ENCODE measurements at regions not wholly inside any gene's neighbourhood (a gene's known extent, or its start where the extent isn't known, plus 50 kb on each side); places are given as distances from the start of the nearest gene placed in this dataset.

GRCh38 chr6:100126790-100127484 is 132.9 kb upstream of the MCHR2 start:
- no peak for DNase-seq
- Histone ChIP-seq H3K27ac (ENCODE audit: low read length, poor library complexity, severe bottlenecking) (no peak overlapping the region), H3K14ac (ENCODE audit: low read length in 2 of 2) (no peak overlapping the region), H2BK120ac (ENCODE audit: low read depth, low read length) (no peak overlapping the region), H2AFZ (ENCODE audit: low read depth, low read length) (no peak overlapping the region), H2BK12ac (ENCODE audit: low read length in 2 of 2) (no peak overlapping the region), H3K9me3 (ENCODE audit: control insufficient read depth, low read length) (peaks cover 35% of the 10 kb centered on the region), H2BK15ac (ENCODE audit: low read depth, poor library complexity, severe bottlenecking) (no peak overlapping the region), H3K4me2 (ENCODE audit: low read length, poor library complexity, severe bottlenecking) (no peak overlapping the region), H3K4me3 (ENCODE audit: insufficient read depth in 1 of 2, low read depth in 1 of 2, low read length in 2 of 2) (no peak overlapping the region), H3K4me1 (ENCODE audit: control insufficient read depth, insufficient read depth, low read depth, low read length) (no peaks in the 10 kb centered on the region), H3K4ac (ENCODE audit: low read depth in 1 of 2, low read length in 2 of 2) (no peak overlapping the region), H3K27me3 (ENCODE audit: control insufficient read depth in 1 of 2, insufficient read depth in 1 of 2, low read length in 2 of 2) (no peaks in the 10 kb centered on the region), H4K8ac (ENCODE audit: low read length) (no peak overlapping the region), H3K79me1 (replicated peaks; ENCODE audit: low read length, poor library complexity, severe bottlenecking) (no peaks in the 10 kb centered on the region), H2AK5ac (ENCODE audit: low read length, severe bottlenecking) (no peak overlapping the region), H3K36me3 (ENCODE audit: control insufficient read depth in 1 of 2, insufficient read depth in 2 of 2, low read depth in 1 of 2, low read length in 2 of 2) (no peaks in the 10 kb centered on the region), H4K91ac (ENCODE audit: low read length) (no peak overlapping the region), H3K23ac (ENCODE audit: low read length in 2 of 2) (no peak overlapping the region), H3K9ac (ENCODE audit: low read length) (no peak overlapping the region), H2BK5ac (ENCODE audit: low read depth, low read length, poor library complexity, severe bottlenecking) (no peak overlapping the region), H3K18ac (ENCODE audit: low read depth in 1 of 2, low read length in 2 of 2) (no peak overlapping the region)
- WGBS, result 71% methylated on average over 4 of the region's 6 CpGs

- Histone ChIP-seq H3K14ac (ENCODE audit: low read length in 2 of 2) (no peak overlapping the region), H3K4ac (ENCODE audit: low read depth in 1 of 2, low read length in 2 of 2) (no peak overlapping the region)
- WGBS, result 80% methylated on average over 1 of the region's 2 CpGs
These were observed 128.0 kb upstream of the MCHR2 start for GRCh38 chr6:100121854-100122609.

GRCh38 chr6:100119261-100119660 is 125.2 kb upstream of the MCHR2 start:
- H3K14ac ChIP-seq (ENCODE audit: low read length in 2 of 2), result no peak overlapping the region
- WGBS, result 75% methylated on average over 4 of the region's 4 CpGs
- H2BK15ac ChIP-seq (ENCODE audit: low read depth, poor library complexity, severe bottlenecking), result no peak overlapping the region

More at GRCh38 chr6:100121854-100122609, 128.0 kb upstream of the MCHR2 start:
- Histone ChIP-seq H2AK5ac (ENCODE audit: low read length, severe bottlenecking) (no peak overlapping the region), H2BK5ac (ENCODE audit: low read depth, low read length, poor library complexity, severe bottlenecking) (no peak overlapping the region), H3K18ac (ENCODE audit: low read depth in 1 of 2, low read length in 2 of 2) (no peak overlapping the region), H3K27ac (ENCODE audit: low read length, poor library complexity, severe bottlenecking) (no peak overlapping the region), H3K27me3 (ENCODE audit: control insufficient read depth in 1 of 2, insufficient read depth in 1 of 2, low read length in 2 of 2) (no peaks in the 10 kb centered on the region), H2BK120ac (ENCODE audit: low read depth, low read length) (no peak overlapping the region), H2BK15ac (ENCODE audit: low read depth, poor library complexity, severe bottlenecking) (no peak overlapping the region), H2BK12ac (ENCODE audit: low read length in 2 of 2) (no peak overlapping the region), H3K23ac (ENCODE audit: low read length in 2 of 2) (no peak overlapping the region), H3K36me3 (ENCODE audit: control insufficient read depth in 1 of 2, insufficient read depth in 2 of 2, low read depth in 1 of 2, low read length in 2 of 2) (no peaks in the 10 kb centered on the region), H4K8ac (ENCODE audit: low read length) (no peak overlapping the region), H3K79me1 (replicated peaks; ENCODE audit: low read length, poor library complexity, severe bottlenecking) (no peaks in the 10 kb centered on the region), H3K4me3 (ENCODE audit: insufficient read depth in 1 of 2, low read depth in 1 of 2, low read length in 2 of 2) (no peak overlapping the region), H3K9ac (ENCODE audit: low read length) (no peak overlapping the region), H2AFZ (ENCODE audit: low read depth, low read length) (no peak overlapping the region), H3K4me1 (ENCODE audit: control insufficient read depth, insufficient read depth, low read depth, low read length) (no peaks in the 10 kb centered on the region), H3K4me2 (ENCODE audit: low read length, poor library complexity, severe bottlenecking) (no peak overlapping the region), H3K9me3 (ENCODE audit: control insufficient read depth, low read length) (no peaks in the 10 kb centered on the region), H4K91ac (ENCODE audit: low read length) (no peak overlapping the region)
- peak; percentile 14 for DNase-seq

GRCh38 chr6:100118301-100118700 is 124.3 kb upstream of the MCHR2 start:
- no peaks in the 10 kb centered on the region for H3K9me3 ChIP-seq (ENCODE audit: control insufficient read depth, low read length)
- H2BK5ac ChIP-seq (ENCODE audit: low read depth, low read length, poor library complexity, severe bottlenecking), result no peak overlapping the region
- H2BK15ac ChIP-seq (ENCODE audit: low read depth, poor library complexity, severe bottlenecking), result no peak overlapping the region
- H3K4me3 ChIP-seq (ENCODE audit: insufficient read depth in 1 of 2, low read depth in 1 of 2, low read length in 2 of 2), result no peak overlapping the region
- no peak overlapping the region for H2BK120ac ChIP-seq (ENCODE audit: low read depth, low read length)
- H3K27ac ChIP-seq (ENCODE audit: low read length, poor library complexity, severe bottlenecking), result no peak overlapping the region
- H2AK5ac ChIP-seq (ENCODE audit: low read length, severe bottlenecking), result no peak overlapping the region
- H3K18ac ChIP-seq (ENCODE audit: low read depth in 1 of 2, low read length in 2 of 2), result no peak overlapping the region
- H3K36me3 ChIP-seq (ENCODE audit: control insufficient read depth in 1 of 2, insufficient read depth in 2 of 2, low read depth in 1 of 2, low read length in 2 of 2), result no peaks in the 10 kb centered on the region
- H4K8ac ChIP-seq (ENCODE audit: low read length), result no peak overlapping the region
- H2BK12ac ChIP-seq (ENCODE audit: low read length in 2 of 2), result no peak overlapping the region
- H3K14ac ChIP-seq (ENCODE audit: low read length in 2 of 2), result no peak overlapping the region
- H3K79me1 ChIP-seq (replicated peaks; ENCODE audit: low read length, poor library complexity, severe bottlenecking), result no peaks in the 10 kb centered on the region
- peaks cover 0 to 11% of the 10 kb centered on the region in 2 experiments for H3K27me3 ChIP-seq (ENCODE audit: control insufficient read depth in 1 of 2, insufficient read depth in 1 of 2, low read length in 2 of 2)
- no peak overlapping the region for H3K4me2 ChIP-seq (ENCODE audit: low read length, poor library complexity, severe bottlenecking)
- no peaks in the 10 kb centered on the region for H3K4me1 ChIP-seq (ENCODE audit: control insufficient read depth, insufficient read depth, low read depth, low read length)
- no peak overlapping the region for H3K4ac ChIP-seq (ENCODE audit: low read depth in 1 of 2, low read length in 2 of 2)
- DNase-seq, result no peak
- H2AFZ ChIP-seq (ENCODE audit: low read depth, low read length), result no peak overlapping the region
- no peak overlapping the region for H3K9ac ChIP-seq (ENCODE audit: low read length)
- H4K91ac ChIP-seq (ENCODE audit: low read length), result no peak overlapping the region
- 96% methylated on average over 2 of the region's 2 CpGs for WGBS
- H3K23ac ChIP-seq (ENCODE audit: low read length in 2 of 2), result no peak overlapping the region

More at GRCh38 chr6:100119261-100119660, 125.2 kb upstream of the MCHR2 start:
- H3K18ac ChIP-seq (ENCODE audit: low read depth in 1 of 2, low read length in 2 of 2), result no peak overlapping the region
- H3K4me2 ChIP-seq (ENCODE audit: low read length, poor library complexity, severe bottlenecking), result no peak overlapping the region
- no peaks in the 10 kb centered on the region for H3K4me1 ChIP-seq (ENCODE audit: control insufficient read depth, insufficient read depth, low read depth, low read length)
- H3K23ac ChIP-seq (ENCODE audit: low read length in 2 of 2), result no peak overlapping the region
- H3K36me3 ChIP-seq (ENCODE audit: control insufficient read depth in 1 of 2, insufficient read depth in 2 of 2, low read depth in 1 of 2, low read length in 2 of 2), result no peaks in the 10 kb centered on the region
- H3K79me1 ChIP-seq (replicated peaks; ENCODE audit: low read length, poor library complexity, severe bottlenecking), result no peaks in the 10 kb centered on the region
- no peak overlapping the region for H2BK120ac ChIP-seq (ENCODE audit: low read depth, low read length)
- H2BK12ac ChIP-seq (ENCODE audit: low read length in 2 of 2), result no peak overlapping the region
- no peaks in the 10 kb centered on the region for H3K9me3 ChIP-seq (ENCODE audit: control insufficient read depth, low read length)
- no peak overlapping the region for H4K91ac ChIP-seq (ENCODE audit: low read length)
- H2AFZ ChIP-seq (ENCODE audit: low read depth, low read length), result no peak overlapping the region
- no peak overlapping the region for H3K4ac ChIP-seq (ENCODE audit: low read depth in 1 of 2, low read length in 2 of 2)
- H4K8ac ChIP-seq (ENCODE audit: low read length), result no peak overlapping the region
- H3K9ac ChIP-seq (ENCODE audit: low read length), result no peak overlapping the region
- no peak overlapping the region for H2AK5ac ChIP-seq (ENCODE audit: low read length, severe bottlenecking)
- H3K27me3 ChIP-seq (ENCODE audit: control insufficient read depth in 1 of 2, insufficient read depth in 1 of 2, low read length in 2 of 2), result peaks cover 0 to 11% of the 10 kb centered on the region in 2 experiments
- no peak overlapping the region for H2BK5ac ChIP-seq (ENCODE audit: low read depth, low read length, poor library complexity, severe bottlenecking)
- no peak for DNase-seq
- H3K27ac ChIP-seq (ENCODE audit: low read length, poor library complexity, severe bottlenecking), result no peak overlapping the region
- H3K4me3 ChIP-seq (ENCODE audit: insufficient read depth in 1 of 2, low read depth in 1 of 2, low read length in 2 of 2), result no peak overlapping the region
